ENCODE measurements at regions not wholly inside any gene's neighbourhood (a gene's known extent, or its start where the extent isn't known, plus 50 kb on each side); places are given as distances from the start of the nearest gene placed in this dataset.
A peak's percentile ranks its signal among the peaks of the same experiment; 100 is the strongest.
"Not testable (repeated sequence)": the region's sequence is repeated elsewhere in the genome, so short reads cannot be mapped to it uniquely, and the experiment has no call there.

GRCh38 chr10:58066126-58066525 is 201.6 kb downstream of the IPMK start:
- no peak for DNase-seq

DNA sequence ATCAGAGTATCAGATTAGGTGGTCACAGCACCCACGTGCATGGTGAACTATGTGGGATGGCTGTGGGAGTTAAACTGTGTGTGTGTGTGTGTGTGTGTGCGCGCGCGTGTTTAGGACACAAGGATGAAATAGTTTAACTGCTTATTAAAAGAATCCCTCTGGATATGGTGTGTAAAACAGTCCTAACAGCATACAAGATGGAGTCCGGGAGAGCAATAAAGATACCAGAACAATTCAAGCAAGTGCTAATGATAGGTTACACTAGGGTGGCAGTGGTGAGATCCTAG is 202.2 kb downstream of the IPMK start:
- DNase-seq = no peak

GRCh38 chr10:58064714-58065528 is 202.8 kb downstream of the IPMK start:
- DNase-seq = peak; percentile 9 to 32

DNA sequence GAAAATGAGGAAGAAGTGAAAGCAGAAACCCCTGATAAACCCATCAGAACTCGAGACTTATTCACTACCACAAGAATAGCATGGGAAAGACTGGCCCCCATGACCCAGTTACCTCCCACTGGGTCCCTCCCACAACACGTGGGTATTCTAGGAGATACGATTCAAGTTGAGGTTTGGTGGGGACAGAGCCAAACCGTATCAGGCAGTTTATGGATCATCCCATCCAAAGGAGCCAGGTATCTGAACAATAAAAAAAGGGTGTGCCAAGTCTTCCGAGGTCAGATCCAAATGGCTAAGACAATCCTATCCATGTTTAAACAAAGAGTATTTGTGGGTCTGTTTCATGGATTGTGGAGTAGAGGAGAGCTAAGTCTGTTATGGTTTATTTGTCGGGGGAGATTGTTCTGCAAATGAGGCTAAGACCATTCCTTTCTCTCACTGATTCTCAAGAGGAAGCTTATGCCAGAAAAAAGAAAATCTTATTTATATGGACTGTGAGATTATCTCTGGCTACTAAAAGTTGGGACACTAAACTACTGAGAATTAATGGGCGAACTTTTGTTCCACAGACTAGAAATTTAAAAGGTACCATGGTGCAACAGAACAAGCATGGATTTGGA is 203.7 kb downstream of the IPMK start:
- no peak for DNase-seq

- not testable (repeated sequence) for DNase-seq
Measured at GRCh38 chr10:58058683-58059082, 209.0 kb downstream of the IPMK start.

DNA sequence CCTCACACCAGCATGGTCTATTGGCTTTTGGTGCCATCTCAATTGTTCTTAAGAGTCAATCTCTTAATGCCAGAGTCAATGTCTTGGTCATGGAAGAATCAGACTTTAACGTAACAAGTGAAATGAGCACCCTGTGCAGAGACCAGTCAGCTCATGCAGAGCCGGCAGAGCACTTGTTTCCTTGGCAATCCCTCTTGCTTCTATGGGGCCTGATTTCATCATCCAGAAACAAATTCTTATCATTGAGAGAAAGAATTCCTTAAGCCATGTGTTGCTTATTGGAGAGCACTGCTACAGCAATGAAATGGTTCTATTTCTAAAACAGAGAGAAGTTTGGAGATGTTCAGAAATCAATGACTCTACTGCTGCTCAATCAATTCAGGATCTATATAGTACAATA is 212.8 kb downstream of the IPMK start:
- no peak for DNase-seq

DNA sequence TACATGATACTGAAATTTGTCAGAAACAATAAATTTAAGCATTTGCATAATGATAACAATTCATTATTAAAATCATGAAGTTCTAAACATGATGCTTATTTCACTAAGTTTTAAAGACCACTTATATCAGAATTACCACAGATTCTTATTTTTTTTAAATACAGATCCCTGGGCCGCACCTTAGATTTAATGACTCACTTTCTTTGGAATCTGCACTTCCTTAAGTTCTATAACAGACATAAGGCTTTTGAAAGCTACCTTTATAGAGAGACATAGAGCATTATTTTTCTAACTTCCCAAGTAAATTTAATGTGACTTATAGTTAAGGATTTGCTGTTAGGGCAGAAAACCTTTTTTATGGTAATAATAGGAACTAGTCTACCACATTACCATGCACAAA is 214.9 kb downstream of the IPMK start:
- DNase-seq = no peak

DNA sequence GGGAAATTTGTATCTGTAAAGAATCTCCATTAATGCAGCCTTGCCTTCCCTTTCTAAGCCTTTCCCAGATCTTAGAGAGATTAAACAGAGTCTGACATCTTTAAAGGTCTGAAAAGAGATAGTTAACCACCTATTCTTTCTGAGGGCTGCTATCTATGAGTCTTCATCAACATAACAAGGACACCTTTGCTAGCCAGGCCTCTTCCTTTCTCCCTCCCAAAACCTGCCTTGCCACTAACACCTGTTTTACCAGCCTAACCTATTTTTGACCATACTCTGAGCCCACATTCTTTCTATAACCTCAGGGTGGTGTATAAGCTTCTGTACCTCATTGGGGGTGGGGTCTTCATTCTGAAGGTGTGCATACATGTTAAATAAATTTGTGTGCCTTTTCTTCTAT is 217.1 kb downstream of the IPMK start:
- DNase-seq = no peak

- no peak for DNase-seq
Measured at GRCh38 chr10:58048936-58049335, 218.8 kb downstream of the IPMK start.

DNA sequence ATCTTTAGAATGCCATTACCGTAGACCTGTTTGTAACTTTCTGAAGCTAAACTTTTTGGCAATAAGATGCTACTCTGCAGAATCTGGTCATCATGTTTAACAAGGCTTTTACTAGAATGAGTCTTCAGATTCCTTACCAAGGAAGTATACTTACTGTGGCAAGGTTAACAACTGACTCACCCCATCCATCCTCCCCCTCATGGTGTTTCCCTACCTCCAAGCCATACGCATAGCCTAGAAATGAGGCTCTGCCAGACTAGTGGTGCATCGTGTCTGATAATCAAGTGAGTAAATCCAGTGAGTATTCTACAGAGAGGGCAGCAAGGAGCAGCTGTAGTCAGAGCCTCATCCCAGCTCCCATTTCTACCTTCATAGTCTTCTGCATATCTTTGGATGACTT is 223.6 kb downstream of the IPMK start:
- DNase-seq = no peak

GRCh38 chr10:58041901-58042300 is 225.8 kb downstream of the IPMK start:
- DNase-seq = no peak

DNA sequence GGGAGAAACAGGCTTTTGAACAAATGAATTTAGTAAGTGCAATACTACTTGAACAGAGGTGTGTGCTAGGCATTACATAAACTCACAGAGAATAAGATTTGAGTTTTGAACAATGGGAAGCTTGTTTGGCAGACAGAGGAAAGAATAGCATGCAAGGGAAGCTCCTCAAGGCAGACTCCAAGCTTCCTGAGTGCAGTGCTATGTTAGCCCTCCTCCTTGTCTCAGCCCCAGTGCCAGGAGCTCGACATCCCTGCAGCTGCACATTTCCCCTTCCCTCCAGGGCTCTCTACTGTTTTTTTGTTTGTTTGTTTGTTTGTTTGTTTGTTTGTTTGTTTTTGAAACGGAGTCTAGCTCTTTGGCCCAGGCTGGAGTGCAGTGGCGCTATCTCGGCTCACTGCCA is 237.5 kb downstream of the IPMK start:
- no peak for DNase-seq

- no peak for DNase-seq
Measured at GRCh38 chr10:58028597-58029366, 238.9 kb downstream of the IPMK start.

GRCh38 chr10:58027426-58027825 is 240.3 kb downstream of the IPMK start:
- no peak for DNase-seq

DNA sequence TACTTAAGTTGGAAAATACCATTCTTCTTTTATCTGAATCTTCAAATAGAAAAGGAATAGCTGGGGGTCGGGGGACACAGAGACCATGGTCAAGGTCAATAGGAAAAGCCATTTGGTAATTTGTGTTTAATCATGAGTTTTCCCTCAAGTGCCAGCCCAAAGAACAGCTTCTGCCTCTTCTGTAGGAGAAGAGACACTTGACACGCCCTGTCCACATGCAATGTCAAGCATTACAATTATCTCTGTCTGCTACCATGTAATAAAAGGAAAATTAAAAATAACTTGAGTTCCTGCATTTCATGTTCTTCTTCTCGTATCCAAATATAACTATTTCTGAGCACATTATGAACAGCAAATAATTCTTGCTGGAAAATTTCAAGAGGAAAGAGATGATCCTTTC is 241.7 kb downstream of the IPMK start:
- no peak for DNase-seq

DNA sequence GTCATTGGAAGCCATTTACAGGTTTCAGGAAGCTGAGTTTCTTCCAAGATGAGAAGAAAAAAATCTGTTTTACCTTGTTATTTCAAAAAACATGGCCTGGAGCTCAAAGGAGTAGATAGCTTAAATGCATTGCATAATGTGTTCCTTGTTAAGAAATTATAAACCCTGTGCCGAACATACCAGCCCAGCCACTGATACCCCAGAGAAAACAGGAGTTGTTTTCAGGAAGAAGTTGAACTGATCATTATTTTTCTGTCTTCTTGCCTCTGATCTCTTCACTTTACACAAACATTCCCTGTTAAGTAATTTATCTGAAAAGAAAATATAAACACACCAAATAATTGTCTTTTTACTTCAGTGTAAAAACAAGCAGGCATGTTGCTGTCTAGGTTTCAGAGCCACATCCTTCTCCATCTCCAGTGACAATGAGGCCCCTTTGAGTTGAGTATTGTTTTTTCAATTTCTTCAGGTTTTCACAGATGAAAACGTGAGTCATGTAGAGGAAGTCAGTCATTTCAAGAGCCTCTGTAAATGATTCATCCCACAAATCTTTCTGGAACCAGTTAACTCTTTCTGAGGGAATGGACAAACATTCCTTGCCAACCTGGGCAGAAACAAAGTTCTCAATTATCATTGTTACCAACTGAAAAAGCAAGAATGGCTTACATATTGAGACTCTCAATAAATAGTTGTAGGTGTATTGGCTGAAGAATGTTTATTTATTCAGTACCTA is 244.2 kb downstream of the IPMK start:
- DNase-seq = no peak

DNA sequence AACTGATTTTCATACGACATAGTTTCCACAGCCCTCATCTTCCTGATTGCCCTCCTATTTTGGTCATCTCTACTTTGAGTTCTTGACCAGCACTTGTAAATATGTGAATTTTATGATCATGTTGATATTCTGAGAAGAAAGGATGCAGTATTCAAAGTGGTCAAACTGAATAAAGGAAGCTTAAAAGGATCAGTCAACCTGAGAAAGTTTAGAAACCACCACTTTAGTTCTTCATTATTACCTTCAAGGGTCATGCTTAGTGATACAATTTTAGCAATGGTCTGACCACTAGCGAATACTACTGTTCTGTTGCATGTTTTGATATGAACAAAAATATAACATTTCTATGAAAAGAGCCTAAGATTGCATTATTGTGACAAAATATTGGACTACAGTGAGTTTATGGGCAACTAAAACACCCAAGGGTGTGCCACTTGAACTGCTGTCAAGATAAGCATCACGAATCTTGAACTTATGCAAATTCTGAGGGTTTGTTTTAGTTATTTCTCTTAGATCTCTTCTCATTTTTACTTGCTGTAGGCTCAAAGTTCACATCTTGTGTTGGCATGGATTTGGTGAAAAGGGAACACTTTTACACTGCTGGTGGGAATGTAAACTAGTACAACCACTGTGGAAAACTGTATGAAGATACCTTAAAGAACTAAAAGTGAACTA is 247.7 kb downstream of the IPMK start:
- no peak for DNase-seq

- no peak for DNase-seq
Measured at GRCh38 chr10:58017719-58018367, 249.9 kb downstream of the IPMK start.

- no peak for DNase-seq
Measured at GRCh38 chr10:58016614-58017013, 251.1 kb downstream of the IPMK start.

- no peak for DNase-seq
Measured at GRCh38 chr10:58014436-58014835, 253.3 kb downstream of the IPMK start.

DNA sequence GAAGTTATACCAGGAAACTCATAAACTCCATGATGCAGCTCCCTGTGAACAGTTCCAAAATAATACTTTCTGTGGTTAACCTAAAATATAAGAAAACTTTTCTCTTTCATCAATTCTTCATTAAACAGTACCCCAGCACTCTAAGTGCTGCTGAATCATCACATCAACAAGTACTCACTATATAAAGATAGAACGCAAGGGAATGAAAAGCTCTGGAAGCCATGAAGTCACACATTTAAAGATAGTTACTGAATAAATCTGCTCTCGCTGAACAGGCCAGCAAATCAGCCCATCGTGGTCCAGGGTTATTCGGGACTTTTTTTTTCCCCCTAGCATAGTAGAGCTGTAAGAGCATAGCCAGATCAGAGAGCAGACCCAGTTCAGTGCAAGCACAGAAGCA is 254.3 kb downstream of the IPMK start:
- no peak for DNase-seq

DNA sequence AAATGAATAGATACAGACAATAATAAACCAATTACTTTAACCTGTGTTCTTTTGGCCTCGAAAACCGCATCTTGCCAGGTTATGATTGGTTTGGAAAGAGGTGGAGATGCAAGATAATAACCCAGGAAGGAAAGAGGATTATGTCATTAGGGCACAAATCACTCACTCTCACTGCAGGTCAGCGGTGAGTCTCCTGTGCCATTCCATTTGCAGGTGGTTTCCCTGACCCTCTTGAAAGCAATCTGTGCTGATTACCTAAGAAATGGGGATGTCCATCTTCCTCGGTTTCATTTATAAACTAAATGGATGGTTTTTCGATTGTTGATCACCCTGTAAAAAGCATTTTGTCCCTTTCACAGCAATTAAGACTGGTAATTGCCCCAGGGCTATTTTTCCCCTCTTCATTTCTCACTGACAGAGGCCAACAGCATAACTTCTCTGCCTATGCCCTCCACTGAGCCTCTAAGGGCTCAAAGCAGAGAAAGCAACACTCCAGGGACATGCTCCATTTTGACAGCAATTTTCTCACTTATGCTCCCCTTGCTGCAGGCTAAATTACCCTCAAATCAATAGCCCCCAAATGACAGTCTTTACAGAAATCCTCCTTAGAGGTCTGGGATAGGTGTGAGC is 257.5 kb downstream of the IPMK start:
- DNase-seq = no peak
